HL-60 (cell line): ENCODE measurements at regions not wholly inside any gene's neighbourhood (a gene's known extent, or its start where the extent isn't known, plus 50 kb on each side); places are given as distances from the start of the nearest gene placed in this dataset.

Experiments
- DNase-seq, 2 experiments: peaks; one replicate each; pipeline ENCODE4 v3.0.0-alpha.2; 2010 to 2020; ENCODE audit warnings: low read depth in 1 of 2, low spot score in 1 of 2
- H3K27ac ChIP-seq: fragments of 250-450 bp; sonication (Bioruptor Pico); replicated peaks from 2 replicates; pipeline ENCODE4 v1.5.1; 2020; ENCODE audit warnings: mild to moderate bottlenecking, moderate library complexity
- H3K27me3 ChIP-seq: fragments of 250-450 bp; sonication (Bioruptor Pico); 2 replicates; pipeline ENCODE4 v1.5.1; 2021; ENCODE audit warnings: mild to moderate bottlenecking, moderate library complexity; ENCODE audit not compliant: insufficient read depth, poor library complexity, severe bottlenecking
- H3K4me3 ChIP-seq: replicated peaks from 2 replicates; pipeline ENCODE4 v1.5.1; 2011; ENCODE audit warnings: mild to moderate bottlenecking, control low read depth, low read length; ENCODE audit not compliant: insufficient read depth
- GABPA ChIP-seq: IDR thresholded peaks from 2 replicates; pipeline ENCODE4 v1.6.1; 2012; ENCODE audit warnings: low read depth
- POLR2AphosphoS5 ChIP-seq: IDR thresholded peaks from 2 replicates; pipeline ENCODE4 v1.6.1; 2012; ENCODE audit warnings: low read depth
- SPI1 ChIP-seq: IDR thresholded peaks from 2 replicates; pipeline ENCODE4 v1.6.1; 2012; ENCODE audit warnings: low read depth, mild to moderate bottlenecking, borderline replicate concordance
- TF ChIP-seq, protein P1 (sequence below): IDR thresholded peaks from one replicate; pipeline ENCODE4 v1.5.1; 2011; ENCODE audit warnings: low read length, control low read depth, inconsistent platforms; ENCODE audit not compliant: insufficient read depth
- TF ChIP-seq, protein P2 (sequence below): IDR thresholded peaks from 2 replicates; pipeline ENCODE4 v1.6.1; 2012; ENCODE audit warnings: low read depth; ENCODE audit not compliant: insufficient replicate concordance

- TF ChIP-seq SPI1 (no peak), POLR2AphosphoS5 (no peak), GABPA (no peak)
- TF ChIP-seq, protein P1, sequence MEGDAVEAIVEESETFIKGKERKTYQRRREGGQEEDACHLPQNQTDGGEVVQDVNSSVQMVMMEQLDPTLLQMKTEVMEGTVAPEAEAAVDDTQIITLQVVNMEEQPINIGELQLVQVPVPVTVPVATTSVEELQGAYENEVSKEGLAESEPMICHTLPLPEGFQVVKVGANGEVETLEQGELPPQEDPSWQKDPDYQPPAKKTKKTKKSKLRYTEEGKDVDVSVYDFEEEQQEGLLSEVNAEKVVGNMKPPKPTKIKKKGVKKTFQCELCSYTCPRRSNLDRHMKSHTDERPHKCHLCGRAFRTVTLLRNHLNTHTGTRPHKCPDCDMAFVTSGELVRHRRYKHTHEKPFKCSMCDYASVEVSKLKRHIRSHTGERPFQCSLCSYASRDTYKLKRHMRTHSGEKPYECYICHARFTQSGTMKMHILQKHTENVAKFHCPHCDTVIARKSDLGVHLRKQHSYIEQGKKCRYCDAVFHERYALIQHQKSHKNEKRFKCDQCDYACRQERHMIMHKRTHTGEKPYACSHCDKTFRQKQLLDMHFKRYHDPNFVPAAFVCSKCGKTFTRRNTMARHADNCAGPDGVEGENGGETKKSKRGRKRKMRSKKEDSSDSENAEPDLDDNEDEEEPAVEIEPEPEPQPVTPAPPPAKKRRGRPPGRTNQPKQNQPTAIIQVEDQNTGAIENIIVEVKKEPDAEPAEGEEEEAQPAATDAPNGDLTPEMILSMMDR, result no peak
- TF ChIP-seq, protein P2, sequence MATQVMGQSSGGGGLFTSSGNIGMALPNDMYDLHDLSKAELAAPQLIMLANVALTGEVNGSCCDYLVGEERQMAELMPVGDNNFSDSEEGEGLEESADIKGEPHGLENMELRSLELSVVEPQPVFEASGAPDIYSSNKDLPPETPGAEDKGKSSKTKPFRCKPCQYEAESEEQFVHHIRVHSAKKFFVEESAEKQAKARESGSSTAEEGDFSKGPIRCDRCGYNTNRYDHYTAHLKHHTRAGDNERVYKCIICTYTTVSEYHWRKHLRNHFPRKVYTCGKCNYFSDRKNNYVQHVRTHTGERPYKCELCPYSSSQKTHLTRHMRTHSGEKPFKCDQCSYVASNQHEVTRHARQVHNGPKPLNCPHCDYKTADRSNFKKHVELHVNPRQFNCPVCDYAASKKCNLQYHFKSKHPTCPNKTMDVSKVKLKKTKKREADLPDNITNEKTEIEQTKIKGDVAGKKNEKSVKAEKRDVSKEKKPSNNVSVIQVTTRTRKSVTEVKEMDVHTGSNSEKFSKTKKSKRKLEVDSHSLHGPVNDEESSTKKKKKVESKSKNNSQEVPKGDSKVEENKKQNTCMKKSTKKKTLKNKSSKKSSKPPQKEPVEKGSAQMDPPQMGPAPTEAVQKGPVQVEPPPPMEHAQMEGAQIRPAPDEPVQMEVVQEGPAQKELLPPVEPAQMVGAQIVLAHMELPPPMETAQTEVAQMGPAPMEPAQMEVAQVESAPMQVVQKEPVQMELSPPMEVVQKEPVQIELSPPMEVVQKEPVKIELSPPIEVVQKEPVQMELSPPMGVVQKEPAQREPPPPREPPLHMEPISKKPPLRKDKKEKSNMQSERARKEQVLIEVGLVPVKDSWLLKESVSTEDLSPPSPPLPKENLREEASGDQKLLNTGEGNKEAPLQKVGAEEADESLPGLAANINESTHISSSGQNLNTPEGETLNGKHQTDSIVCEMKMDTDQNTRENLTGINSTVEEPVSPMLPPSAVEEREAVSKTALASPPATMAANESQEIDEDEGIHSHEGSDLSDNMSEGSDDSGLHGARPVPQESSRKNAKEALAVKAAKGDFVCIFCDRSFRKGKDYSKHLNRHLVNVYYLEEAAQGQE, result no peak
- DNase-seq, result no peak
- no peaks in the 10 kb centered on the region for H3K27me3 ChIP-seq
- H3K27ac ChIP-seq, result no peak overlapping the region
- H3K4me3 ChIP-seq, result no peak overlapping the region
These were observed 317.1 kb upstream of the SEMA3C start for GRCh38 chr7:81235997-81236396.

- DNase-seq, result no peak
- H3K4me3 ChIP-seq, result no peak overlapping the region
- TF ChIP-seq, protein P1, result no peak
- TF ChIP-seq GABPA, result no peak
- TF ChIP-seq SPI1, result no peak
- no peak for TF ChIP-seq POLR2AphosphoS5
- TF ChIP-seq, protein P2, result no peak
- no peaks in the 10 kb centered on the region for H3K27me3 ChIP-seq
- no peak overlapping the region for H3K27ac ChIP-seq
These were observed 316.0 kb upstream of the SEMA3C start for GRCh38 chr7:81234896-81235295.

GRCh38 chr7:81233208-81233940 is 314.5 kb upstream of the SEMA3C start:
- DNase-seq, result no peak
- Histone ChIP-seq H3K27me3 (no peaks in the 10 kb centered on the region), H3K4me3 (no peak overlapping the region), H3K27ac (no peak overlapping the region)
- TF ChIP-seq, protein P1, result no peak
- TF ChIP-seq, protein P2, result no peak
- TF ChIP-seq POLR2AphosphoS5 (no peak), SPI1 (no peak), GABPA (no peak)
